Endothelial cell of umbilical vein (primary cell): ENCODE measurements at regions not wholly inside any gene's neighbourhood (a gene's known extent, or its start where the extent isn't known, plus 50 kb on each side); places are given as distances from the start of the nearest gene placed in this dataset.

Source experiments
- EZH2 ChIP-seq: IDR thresholded peaks from 2 replicates; pipeline ENCODE4 v1.6.1; 2012; ENCODE audit warnings: borderline replicate concordance, low read depth, mild to moderate bottlenecking, moderate library complexity, low read length, inconsistent platforms; ENCODE audit not compliant: severe bottlenecking
- FOS ChIP-seq: IDR thresholded peaks from 2 replicates; pipeline ENCODE4 v1.6.1; 2011; ENCODE audit warnings: mild to moderate bottlenecking, low read length, moderate library complexity, borderline replicate concordance; ENCODE audit not compliant: insufficient read depth
- JUN ChIP-seq: IDR thresholded peaks from 2 replicates; pipeline ENCODE4 v1.6.1; 2011; ENCODE audit warnings: borderline replicate concordance, low read depth; ENCODE audit not compliant: insufficient read length, insufficient read depth
- MYC ChIP-seq: IDR thresholded peaks from one replicate; pipeline ENCODE4 v1.6.1; 2011; ENCODE audit warnings: mild to moderate bottlenecking, low read depth, low read length
- POLR2A ChIP-seq: IDR thresholded peaks from 2 replicates; pipeline ENCODE4 v1.6.1; 2012; ENCODE audit warnings: low read depth, mild to moderate bottlenecking, control low read depth, low read length
- POLR2AphosphoS5 ChIP-seq: IDR thresholded peaks from 2 replicates; pipeline ENCODE4 v1.6.1; 2012; ENCODE audit warnings: low read depth, mild to moderate bottlenecking, control low read depth, low read length, moderate library complexity; ENCODE audit not compliant: insufficient read depth
- TF ChIP-seq, protein P1 (sequence below), 2 donors: IDR thresholded peaks; 1 replicate in 1 of 2; 2 replicates in 1 of 2; pipeline ENCODE4 v1.5.1; 2011; ENCODE audit warnings: low read length in 2 of 2, mild to moderate bottlenecking in 2 of 2, moderate library complexity in 2 of 2, control low read depth in 1 of 2, inconsistent platforms in 1 of 2, low read depth in 1 of 2; ENCODE audit not compliant: insufficient read depth in 1 of 2; ENCODE audit errors: extremely low read depth in 1 of 2

GRCh38 chr3:135598597-135598996 is 366.9 kb upstream of the PPP2R3A start:
- TF ChIP-seq, protein P1, sequence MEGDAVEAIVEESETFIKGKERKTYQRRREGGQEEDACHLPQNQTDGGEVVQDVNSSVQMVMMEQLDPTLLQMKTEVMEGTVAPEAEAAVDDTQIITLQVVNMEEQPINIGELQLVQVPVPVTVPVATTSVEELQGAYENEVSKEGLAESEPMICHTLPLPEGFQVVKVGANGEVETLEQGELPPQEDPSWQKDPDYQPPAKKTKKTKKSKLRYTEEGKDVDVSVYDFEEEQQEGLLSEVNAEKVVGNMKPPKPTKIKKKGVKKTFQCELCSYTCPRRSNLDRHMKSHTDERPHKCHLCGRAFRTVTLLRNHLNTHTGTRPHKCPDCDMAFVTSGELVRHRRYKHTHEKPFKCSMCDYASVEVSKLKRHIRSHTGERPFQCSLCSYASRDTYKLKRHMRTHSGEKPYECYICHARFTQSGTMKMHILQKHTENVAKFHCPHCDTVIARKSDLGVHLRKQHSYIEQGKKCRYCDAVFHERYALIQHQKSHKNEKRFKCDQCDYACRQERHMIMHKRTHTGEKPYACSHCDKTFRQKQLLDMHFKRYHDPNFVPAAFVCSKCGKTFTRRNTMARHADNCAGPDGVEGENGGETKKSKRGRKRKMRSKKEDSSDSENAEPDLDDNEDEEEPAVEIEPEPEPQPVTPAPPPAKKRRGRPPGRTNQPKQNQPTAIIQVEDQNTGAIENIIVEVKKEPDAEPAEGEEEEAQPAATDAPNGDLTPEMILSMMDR (IDR thresholded peaks at IDR 0.05; ENCODE audit: extremely low read depth in 1 of 2, insufficient read depth in 1 of 2, low read depth in 1 of 2, low read length in 2 of 2): no peak
- TF ChIP-seq POLR2A (no peak), POLR2AphosphoS5 (no peak), FOS (no peak), EZH2 (no peak), MYC (no peak), JUN (no peak)
